ENCODE measurements at regions not wholly inside any gene's neighbourhood (a gene's known extent, or its start where the extent isn't known, plus 50 kb on each side); places are given as distances from the start of the nearest gene placed in this dataset.
"Not testable (repeated sequence)": the region's sequence is repeated elsewhere in the genome, so short reads cannot be mapped to it uniquely, and the experiment has no call there.

DNA sequence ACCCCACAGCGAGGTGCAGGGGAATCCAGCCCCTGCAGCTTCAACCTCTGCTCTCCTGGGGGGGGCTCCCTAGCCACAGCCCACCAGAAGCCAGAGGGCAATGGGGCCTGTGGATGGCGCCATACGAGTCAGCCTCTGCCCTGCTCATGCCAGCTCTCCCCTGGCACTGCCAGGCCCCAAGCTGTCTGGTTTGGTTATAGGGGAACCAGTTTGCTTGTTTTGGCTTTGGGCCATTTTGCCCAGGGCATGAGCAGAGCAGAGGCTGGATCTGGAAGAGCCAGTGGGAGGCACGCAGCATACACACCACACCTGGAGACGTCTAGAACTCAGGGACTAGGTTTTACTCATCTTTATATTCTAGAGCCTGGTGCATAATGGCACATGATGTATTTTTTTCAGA is 66.7 kb upstream of the SLC22A16 start:
- TF ChIP-seq, protein P1, sequence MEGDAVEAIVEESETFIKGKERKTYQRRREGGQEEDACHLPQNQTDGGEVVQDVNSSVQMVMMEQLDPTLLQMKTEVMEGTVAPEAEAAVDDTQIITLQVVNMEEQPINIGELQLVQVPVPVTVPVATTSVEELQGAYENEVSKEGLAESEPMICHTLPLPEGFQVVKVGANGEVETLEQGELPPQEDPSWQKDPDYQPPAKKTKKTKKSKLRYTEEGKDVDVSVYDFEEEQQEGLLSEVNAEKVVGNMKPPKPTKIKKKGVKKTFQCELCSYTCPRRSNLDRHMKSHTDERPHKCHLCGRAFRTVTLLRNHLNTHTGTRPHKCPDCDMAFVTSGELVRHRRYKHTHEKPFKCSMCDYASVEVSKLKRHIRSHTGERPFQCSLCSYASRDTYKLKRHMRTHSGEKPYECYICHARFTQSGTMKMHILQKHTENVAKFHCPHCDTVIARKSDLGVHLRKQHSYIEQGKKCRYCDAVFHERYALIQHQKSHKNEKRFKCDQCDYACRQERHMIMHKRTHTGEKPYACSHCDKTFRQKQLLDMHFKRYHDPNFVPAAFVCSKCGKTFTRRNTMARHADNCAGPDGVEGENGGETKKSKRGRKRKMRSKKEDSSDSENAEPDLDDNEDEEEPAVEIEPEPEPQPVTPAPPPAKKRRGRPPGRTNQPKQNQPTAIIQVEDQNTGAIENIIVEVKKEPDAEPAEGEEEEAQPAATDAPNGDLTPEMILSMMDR (IDR thresholded peaks at IDR 0.05): no peak
- no peak overlapping the region for H3K4me3 Mint-ChIP-seq

DNA sequence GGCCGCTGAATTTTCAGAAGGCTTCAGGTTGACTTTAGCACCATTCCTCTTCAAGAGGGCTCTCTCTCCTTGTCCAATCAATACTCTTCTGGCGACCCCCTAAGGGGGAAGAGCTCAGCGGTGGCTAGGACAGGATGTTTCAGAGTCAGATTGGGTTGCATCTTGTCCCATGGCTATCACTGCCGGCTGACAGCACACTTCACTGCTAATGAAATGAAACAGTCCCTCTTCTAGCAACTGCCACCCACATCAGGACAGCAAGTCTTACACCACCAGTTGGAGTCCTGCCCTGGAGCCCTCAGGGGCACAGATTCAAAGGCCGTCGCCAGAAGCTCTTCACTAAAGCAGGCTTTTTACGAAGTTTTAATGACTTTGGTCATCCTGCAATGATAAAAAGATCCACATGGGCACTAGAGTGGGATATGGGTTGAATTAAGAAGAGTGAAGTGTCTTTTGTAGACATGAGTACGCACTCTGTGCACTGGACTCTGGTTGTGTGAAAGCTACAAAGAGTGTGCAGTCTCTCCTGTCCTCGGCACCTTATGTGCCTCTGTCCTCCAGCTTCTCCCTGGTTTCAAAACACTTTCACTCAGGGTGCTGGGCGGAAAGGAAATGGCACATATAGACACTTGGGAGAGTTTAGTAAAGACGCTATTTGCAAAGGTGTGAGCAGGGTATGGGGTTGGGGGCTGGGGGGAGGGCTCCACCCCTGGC is 66.1 kb upstream of the SLC22A16 start:
- Mint-ChIP-seq H3K27ac (no peak overlapping the region), H3K27me3 (peaks cover 4% of the 10 kb centered on the region), H3K36me3 (ENCODE audit: low read depth) (no peaks in the 10 kb centered on the region), H3K4me1 (peaks cover 16% of the 10 kb centered on the region), H3K9me3 (peaks cover 5% of the 10 kb centered on the region), H3K4me3 (no peak overlapping the region)
- no peak for DNase-seq
- TF ChIP-seq, protein P1 (IDR thresholded peaks at IDR 0.05): no peak
- ATAC-seq (ENCODE audit: low read depth): no peak
- CTCF ChIA-PET: no interaction called here
- intact Hi-C loops (cut with micrococcal nuclease): no loop called here
- POLR2A ChIA-PET: no interaction called here

More for the DNA sequence above, 66.7 kb upstream of the SLC22A16 start:
- peaks cover 15% of the 10 kb centered on the region for H3K4me1 Mint-ChIP-seq
- H3K27me3 Mint-ChIP-seq: peaks cover 4% of the 10 kb centered on the region
- no peak for DNase-seq
- intact Hi-C loops (cut with micrococcal nuclease): no loop called here
- ATAC-seq (ENCODE audit: low read depth): no peak
- no peak overlapping the region for H3K27ac Mint-ChIP-seq
- CTCF ChIA-PET: no interaction called here
- H3K9me3 Mint-ChIP-seq: peaks cover 5% of the 10 kb centered on the region
- POLR2A ChIA-PET: no interaction called here
- no peaks in the 10 kb centered on the region for H3K36me3 Mint-ChIP-seq (ENCODE audit: low read depth)

DNA sequence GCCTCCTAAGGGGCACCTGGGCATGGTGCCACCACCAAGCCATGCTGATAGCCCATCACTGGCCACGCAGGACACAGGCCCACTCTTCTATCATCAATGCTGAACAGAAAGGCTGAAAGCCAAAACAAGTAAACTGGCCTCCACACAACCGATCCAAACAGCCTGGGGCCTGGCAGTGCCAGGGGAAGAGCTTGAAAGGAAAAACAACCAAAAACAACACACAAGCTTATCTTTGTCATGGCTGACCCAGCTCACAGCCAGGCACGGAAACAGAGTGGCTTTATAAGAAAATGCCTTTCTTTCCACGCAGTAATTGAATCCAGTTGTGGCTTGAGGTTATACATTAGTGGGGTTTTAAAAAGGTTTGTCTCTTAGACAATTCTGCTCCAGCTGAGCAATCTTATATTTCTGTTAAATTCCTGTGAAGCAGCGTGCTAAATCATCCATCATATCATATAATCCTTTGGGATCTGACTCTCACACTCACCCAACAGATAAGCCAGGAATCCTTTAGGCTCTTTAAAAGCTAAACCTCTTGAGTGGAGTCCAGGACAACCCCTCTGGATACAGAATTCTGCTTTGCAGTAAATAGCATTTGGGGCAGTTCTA is 65.4 kb upstream of the SLC22A16 start:
- POLR2A ChIA-PET: no interaction called here
- CTCF ChIA-PET: no interaction called here
- DNase-seq (no peak), ATAC-seq (ENCODE audit: low read depth) (no peak)
- H3K27me3 Mint-ChIP-seq: peaks cover 4% of the 10 kb centered on the region
- TF ChIP-seq, protein P1 (IDR thresholded peaks at IDR 0.05): no peak
- peaks cover 5% of the 10 kb centered on the region for H3K9me3 Mint-ChIP-seq
- intact Hi-C loops (cut with micrococcal nuclease): no loop called here
- H3K36me3 Mint-ChIP-seq (ENCODE audit: low read depth): no peaks in the 10 kb centered on the region
- no peak overlapping the region for H3K4me3 Mint-ChIP-seq
- no peak overlapping the region for H3K27ac Mint-ChIP-seq
- peaks cover 19% of the 10 kb centered on the region for H3K4me1 Mint-ChIP-seq

DNA sequence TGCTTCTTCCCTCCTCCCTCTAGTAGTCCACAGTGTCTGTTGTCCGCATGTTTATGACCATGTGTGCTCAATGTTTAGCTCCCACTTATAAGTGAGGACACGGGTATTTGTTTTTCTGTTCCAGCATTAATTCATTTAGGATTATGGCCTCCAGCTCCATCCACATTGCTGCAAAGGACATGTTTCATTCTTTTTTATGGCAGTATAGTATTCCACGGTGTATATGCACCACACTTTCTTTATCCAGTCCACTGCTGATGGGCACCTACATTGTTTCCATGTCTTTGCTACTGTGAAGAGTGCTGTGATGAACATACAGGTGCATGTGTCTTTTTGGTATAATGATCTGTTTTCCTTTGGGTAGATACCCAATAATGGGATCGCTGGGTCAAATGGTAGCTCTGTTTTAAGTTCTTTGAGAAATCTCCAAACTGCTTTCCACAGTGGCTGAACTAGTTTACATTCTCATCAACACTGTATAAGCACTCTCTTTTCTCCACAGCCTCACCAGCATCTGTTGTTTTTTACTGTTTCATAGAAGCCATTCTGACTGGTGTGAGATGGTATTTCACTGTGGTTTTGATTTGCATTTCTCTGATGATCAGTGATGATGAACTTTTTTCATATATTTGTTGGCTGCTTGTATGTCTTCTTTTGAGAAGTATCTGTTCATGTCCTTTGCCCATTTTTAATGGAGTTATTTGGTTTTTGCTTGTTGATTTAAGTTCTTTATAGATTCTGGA is 63.0 kb upstream of the SLC22A16 start:
- H3K4me3 Mint-ChIP-seq; H3K27ac Mint-ChIP-seq; DNase-seq; H3K9me3 Mint-ChIP-seq; ATAC-seq (ENCODE audit: low read depth); H3K36me3 Mint-ChIP-seq (ENCODE audit: low read depth); CTCF ChIA-PET; POLR2A ChIA-PET; H3K27me3 Mint-ChIP-seq: not testable (repeated sequence)
- H3K4me1 Mint-ChIP-seq: peaks cover 14% of the 10 kb centered on the region
- intact Hi-C loops (cut with micrococcal nuclease): loop anchor here (5.0 kb wide), 1 partner anchor 128 kb away; no protein-coding TSS in a partner anchor

DNA sequence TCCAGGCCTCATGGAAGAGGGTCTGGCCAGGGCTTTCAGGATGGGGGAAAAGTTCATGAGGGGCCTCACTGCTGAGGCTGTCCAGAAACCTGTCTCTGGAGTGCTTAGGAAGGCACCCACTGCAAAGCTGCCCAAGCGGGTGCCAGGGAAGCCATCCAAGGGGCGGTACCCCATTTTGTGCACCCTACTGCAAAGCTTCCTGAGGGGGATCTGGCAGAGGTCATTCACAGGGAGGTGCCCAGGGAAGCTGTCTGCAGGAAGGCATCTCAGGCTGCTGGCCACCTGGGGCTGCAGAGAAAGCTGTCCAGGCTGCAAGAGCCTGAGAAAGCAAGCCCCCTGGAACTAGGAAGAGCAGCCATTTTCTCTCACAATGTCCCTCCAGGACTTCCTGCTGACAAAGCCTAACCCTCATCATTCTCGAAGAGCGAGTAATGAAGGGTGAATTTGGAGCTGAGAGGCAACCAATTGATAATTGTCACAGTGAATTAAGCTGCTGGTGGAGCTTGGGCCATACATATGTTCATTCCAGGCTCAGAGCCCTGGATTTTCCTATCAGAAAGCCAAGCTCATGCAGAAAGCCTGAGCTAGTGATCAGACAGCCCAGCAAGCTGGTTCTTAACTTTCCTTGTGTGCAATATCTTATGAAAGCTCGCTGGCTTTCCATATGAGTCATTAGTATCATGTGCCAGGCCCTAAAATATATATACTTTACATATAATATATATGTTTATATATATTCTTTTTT is 62.2 kb upstream of the SLC22A16 start:
- intact Hi-C loops (cut with micrococcal nuclease): loop anchor here (5.0 kb wide), 1 partner anchor 129 kb away; no protein-coding TSS in a partner anchor
- CTCF ChIA-PET: no interaction called here
- H3K9me3 Mint-ChIP-seq: peaks cover 4% of the 10 kb centered on the region
- POLR2A ChIA-PET: no interaction called here
- no peak for DNase-seq
- no peak overlapping the region for H3K27ac Mint-ChIP-seq
- no peaks in the 10 kb centered on the region for H3K27me3 Mint-ChIP-seq
- peaks cover 9% of the 10 kb centered on the region for H3K4me1 Mint-ChIP-seq
- TF ChIP-seq, protein P1 (IDR thresholded peaks at IDR 0.05): no peak
- no peak overlapping the region for H3K4me3 Mint-ChIP-seq
- H3K36me3 Mint-ChIP-seq (ENCODE audit: low read depth): no peaks in the 10 kb centered on the region
- ATAC-seq (ENCODE audit: low read depth): no peak

Measured in activated B cell treated with CpG ODN at 0.5 μM for 24 hours (primary cell).